Neural cell (in vitro differentiated cells): ENCODE measurements at regions not wholly inside any gene's neighbourhood (a gene's known extent, or its start where the extent isn't known, plus 50 kb on each side); places are given as distances from the start of the nearest gene placed in this dataset.

ENCODE experiments used
- CTCF ChIP-seq: fragments of 450-650 bp; IDR thresholded peaks from 2 replicates; pipeline ENCODE4 v1.5.1; 2014; ENCODE audit warnings: antibody characterized with exemption, mild to moderate bottlenecking, moderate library complexity; ENCODE audit not compliant: poor library complexity, severe bottlenecking
- EP300 ChIP-seq: fragments of 450-650 bp; conservative IDR thresholded peaks from 2 replicates; pipeline ENCODE4 v1.6.1; 2014; ENCODE audit warnings: antibody characterized with exemption, mild to moderate bottlenecking, moderate library complexity; ENCODE audit not compliant: poor library complexity, severe bottlenecking
- EZH2 ChIP-seq: fragments of 200-600, 300-800 bp; shearing (Covaris generic), sonication (generic); IDR thresholded peaks from 2 replicates; pipeline ENCODE4 v1.6.1; 2014; ENCODE audit warnings: antibody characterized with exemption, low read length, borderline replicate concordance, mild to moderate bottlenecking; ENCODE audit not compliant: insufficient read depth, poor library complexity, severe bottlenecking
- POLR2AphosphoS5 ChIP-seq: IDR thresholded peaks from 2 replicates; pipeline ENCODE4 v1.6.1; 2012
- RAD21 ChIP-seq: fragments of 450-650 bp; conservative IDR thresholded peaks from 2 replicates; pipeline ENCODE4 v1.6.1; 2014; ENCODE audit warnings: antibody characterized with exemption, mild to moderate bottlenecking, moderate library complexity
- REST ChIP-seq: IDR thresholded peaks from 2 replicates; pipeline ENCODE4 v1.6.1; 2012; ENCODE audit warnings: borderline replicate concordance
- TAF1 ChIP-seq: IDR thresholded peaks from 2 replicates; pipeline ENCODE4 v1.6.1; 2012; ENCODE audit warnings: low read depth

GRCh38 chr5:62007457-62007856 lies 298.5 kb upstream of the KIF2A start:
- TF ChIP-seq CTCF (no peak), POLR2AphosphoS5 (no peak), REST (no peak), TAF1 (no peak), RAD21 (no peak), EZH2 (no peak), EP300 (no peak)
